ENCODE measurements at regions not wholly inside any gene's neighbourhood (a gene's known extent, or its start where the extent isn't known, plus 50 kb on each side); places are given as distances from the start of the nearest gene placed in this dataset.
"Not testable (repeated sequence)": the region's sequence is repeated elsewhere in the genome, so short reads cannot be mapped to it uniquely, and the experiment has no call there.

DNA sequence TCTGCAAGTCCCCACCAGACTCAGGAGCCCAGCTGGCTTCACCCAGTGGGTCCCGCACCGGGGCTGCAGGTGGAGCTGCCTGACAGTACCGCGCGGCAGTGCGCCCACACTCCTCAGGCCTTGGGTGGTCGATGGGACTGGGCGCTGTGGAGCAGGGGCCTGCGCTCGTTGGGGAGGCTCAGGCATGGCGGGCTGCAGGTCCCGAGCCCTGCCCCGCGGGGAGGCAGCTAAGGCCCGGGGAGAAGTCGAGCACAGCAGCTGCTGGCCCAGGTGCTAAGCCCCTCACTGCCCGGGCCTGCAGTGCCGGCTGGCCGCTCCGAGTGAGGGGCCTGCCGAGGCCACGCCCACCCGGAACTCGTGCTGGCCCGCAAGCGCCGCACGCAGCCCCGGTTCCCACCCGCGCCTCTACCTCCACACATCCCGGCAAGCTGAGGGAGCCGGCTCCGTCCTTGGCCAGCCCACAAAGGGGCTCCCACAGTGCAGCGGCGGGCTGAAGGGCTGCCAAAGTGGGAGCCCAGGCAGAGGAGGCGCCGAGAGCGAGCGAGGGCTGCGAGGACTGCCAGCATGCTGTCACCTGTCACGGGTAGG, 2021.7 kb upstream of the LRRTM1 start:
- not testable (repeated sequence) for DNase-seq (ENCODE audit: low read depth)

DNA sequence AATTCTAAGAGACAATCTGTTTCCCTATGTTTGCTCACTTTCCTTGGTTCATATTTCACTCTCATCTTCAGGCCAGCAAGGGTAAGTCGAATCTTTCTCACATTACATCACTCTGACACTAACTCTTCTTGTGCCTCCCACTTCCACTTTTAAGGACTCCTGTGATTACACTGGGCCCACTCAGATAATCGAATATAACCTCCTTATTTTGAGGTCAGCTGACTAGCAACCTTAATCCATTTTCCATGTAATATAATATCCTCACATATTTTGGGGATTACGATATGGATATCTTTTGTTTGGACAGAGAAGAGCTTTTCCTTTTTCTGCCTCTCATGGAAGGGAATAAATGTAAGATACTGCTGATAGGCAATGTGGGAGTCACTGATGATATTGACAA, 2015.7 kb upstream of the LRRTM1 start:
- DNase-seq (ENCODE audit: low read depth) = no peak

DNA sequence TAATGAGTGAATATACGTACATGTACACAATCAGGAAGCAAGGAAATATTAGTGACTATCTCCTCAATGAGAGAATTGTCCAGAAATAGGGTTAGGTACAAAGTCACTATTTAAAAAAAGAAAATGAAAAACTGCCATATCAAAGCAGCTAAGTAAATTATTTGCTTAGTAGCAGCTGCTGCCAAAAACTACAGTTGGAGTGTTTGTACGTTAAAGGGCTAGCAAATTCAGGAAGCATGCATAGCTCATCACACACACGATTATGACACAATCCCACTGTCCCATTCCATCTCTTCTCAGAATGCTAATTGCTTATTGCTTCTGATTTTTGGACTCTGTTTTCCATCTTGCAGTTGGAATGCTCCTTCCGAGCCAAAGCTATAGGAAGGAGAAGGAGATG, 2012.5 kb upstream of the LRRTM1 start:
- no peak for DNase-seq (ENCODE audit: low read depth)

DNA sequence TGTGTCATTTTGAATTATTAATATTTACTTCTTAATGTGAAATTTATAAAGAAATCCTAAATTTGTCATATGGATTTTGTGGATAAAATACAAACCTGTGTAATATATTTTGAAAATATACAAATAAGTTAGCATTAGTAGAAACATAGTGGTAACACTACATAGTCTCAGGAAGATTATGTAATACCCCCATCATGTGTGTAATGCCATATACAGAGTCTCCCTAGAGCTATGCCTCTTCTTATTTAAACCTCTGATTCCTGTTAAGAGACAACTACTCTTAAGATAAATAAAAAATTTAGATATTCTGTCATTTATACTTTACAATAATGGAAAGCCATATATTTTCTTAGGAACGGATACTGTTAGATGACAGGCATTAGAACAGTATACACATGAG, 2012.0 kb upstream of the LRRTM1 start:
- no peak for DNase-seq (ENCODE audit: low read depth)

DNA sequence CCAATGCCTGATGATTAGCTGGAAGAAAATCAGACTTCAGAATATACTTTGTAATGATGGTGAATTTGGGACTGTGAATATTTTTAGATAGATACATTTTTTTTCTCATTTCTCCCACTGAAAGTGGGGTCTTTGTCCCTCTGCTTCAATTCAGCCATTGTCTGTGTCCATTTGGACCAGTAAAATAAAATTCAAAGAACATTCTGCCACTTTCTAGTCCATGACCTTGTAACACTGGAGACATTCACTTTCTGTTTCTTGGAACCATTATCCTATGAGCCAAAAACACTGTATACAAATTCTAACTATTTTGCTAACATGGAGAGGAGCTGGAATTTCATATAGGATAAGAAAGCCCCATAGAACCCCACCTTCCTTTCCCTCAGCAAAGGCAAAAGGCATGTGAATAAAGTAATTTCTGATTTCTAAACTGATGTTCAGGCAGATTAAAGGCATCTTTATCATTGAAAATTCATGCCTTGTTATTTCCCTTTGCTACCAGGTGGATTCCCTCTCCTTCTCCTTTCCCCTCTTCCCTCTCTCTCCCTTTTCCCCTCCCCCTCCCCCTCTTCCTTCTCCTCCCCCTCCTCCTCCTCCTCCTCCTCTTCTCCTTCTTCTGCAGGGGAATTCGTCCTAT, 2010.4 kb upstream of the LRRTM1 start:
- DNase-seq (ENCODE audit: low read depth) = no peak

DNA sequence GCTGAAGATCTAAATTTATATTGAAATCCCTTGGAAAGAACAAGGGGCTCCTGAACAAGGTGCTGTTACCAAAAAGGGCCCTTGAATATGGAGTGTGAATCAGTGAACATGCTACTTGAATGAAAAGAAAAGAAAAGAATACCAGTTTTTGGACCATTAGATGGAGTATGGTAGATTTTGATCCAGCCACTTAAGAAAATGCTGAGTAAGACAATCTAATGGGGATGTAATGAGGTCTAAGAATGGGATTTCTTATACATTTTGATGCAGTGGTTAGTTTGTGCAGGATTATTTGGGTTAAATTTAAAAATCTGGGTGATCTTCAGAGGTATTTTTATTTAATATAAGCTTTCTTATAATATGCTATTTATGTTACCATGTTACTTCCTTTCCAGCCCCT, 2003.0 kb upstream of the LRRTM1 start:
- no peak for DNase-seq (ENCODE audit: low read depth)

DNA sequence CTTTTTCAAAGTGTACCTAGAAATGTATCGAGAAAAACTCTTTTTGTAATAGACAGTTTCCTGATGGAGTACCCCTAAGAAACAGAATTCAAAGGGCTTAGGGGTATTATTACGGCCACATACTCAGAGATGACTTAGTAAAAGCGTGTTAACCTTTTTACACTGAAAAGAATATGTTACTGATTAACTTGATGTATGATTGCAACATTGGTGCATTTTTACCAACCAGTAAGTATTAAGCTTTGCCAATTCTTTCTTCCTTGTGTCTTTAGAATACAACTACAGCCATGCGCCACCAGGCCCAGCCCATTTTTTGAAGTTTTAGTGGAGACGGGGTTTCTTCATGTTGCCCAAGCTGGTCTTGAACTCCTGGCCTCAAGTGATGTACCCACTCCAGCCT, 1997.0 kb upstream of the LRRTM1 start:
- no peak for DNase-seq (ENCODE audit: low read depth)

DNA sequence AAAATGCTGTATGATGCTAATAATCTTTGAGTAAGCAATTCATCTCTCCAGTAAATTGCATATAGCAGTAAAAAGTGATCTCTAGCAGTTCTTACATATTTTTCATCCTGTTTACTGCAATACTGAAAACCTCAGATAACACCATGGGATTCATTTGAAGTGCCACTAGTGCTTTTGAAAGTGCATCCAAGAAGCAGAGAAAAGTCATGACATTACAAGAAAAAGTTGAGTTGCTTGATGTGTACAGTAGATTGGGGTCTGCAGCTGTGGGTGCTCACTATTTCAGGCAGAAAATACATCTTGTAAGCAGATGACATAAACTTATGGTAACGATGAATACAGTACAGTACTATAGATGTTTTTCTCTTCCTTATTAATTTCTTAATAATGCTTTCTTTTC, 1984.9 kb upstream of the LRRTM1 start:
- DNase-seq (ENCODE audit: low read depth) = no peak

DNA sequence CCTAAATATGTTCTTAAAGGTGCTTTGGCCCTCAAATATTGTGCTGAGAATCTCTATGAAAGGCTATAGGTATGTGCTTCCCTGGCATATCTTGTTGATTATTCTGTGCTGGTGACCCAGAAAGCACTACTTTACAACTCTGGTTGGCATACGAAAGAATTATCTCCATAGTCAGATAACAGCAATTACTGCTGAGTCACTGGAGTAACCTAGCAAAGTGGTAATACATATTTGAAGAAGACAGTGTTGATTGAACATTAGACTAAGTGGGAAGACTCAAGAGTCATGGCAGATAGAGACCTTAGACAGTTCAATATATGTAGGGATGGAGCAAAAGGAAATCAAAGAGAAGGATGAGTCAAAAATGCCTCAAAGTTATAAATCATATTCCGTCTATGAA, 1978.5 kb upstream of the LRRTM1 start:
- no peak for DNase-seq (ENCODE audit: low read depth)

DNA sequence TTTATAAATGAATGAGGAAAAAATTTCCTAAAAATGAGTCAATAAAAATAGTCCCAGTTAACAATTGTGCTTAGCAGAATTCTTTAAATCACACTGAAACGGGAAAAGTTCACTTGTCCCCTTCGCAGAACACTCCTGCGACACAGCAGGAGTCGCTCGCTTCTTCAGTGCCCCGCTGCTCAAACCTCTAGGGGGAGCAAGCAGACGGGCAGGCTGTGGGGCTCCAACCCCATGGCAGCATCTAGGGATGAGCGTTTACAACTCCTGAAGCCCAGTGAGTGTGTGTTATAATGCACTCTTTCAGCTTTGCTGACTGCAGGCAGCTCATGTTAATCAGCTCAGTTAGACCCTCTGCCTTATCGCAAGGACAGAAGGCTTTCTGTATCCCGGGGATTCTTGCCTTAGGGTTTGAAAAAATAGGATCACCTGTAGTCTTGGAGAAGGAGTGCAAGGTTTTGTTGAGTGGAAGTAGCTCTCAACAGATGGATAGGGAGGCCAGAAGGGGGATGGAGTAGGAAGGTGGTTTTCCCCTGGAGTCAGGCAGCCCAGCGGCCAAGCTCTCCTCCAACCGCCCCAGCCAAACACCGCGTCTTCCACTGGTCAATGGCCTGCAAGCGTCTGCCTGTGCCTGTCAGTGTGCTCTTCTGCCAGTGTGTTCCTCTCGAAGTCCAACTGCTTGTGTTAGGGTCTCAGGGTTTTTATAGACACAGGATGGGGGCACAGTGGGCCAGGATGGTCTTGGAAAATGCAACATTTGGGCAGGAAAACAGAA, 1977.7 kb upstream of the LRRTM1 start:
- no peak for DNase-seq (ENCODE audit: low read depth)

DNA sequence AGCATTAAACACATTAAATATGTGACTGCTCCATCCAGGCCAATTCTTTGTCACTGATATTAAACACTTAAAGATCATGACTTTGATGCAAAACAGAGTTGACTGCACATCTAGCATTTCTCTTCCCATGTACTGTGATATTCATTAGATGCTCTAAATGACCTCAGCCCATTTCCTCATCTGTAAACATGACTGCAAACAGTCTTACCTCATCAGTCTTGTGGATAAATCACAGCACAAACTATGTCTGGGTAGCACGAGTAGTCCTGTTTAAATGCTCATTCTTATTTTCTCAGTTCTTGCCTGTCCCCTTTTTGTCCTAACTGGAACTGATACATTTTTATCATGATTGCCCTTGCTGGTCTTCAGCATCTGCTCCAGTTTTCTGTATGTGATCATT, 1974.8 kb upstream of the LRRTM1 start:
- no peak for DNase-seq (ENCODE audit: low read depth)

DNA sequence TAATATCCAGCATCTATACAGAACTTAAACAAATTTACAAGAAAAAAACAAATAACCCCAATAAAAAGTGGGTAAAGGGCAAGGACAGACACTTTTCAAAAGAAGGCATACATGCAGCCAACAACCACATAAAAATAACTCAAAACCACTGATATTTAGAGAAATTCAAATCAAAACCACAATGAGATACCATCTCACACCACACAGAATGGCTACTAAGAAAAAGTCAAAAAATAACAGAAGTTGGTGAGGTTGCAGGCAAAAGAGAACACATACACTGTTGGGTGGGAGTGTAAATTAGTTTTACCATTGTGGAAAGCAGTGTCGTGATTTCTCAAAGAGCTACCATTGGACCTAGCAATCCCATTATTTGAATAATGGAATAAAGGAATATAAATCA, 1973.9 kb upstream of the LRRTM1 start:
- DNase-seq (ENCODE audit: low read depth) = no peak

DNA sequence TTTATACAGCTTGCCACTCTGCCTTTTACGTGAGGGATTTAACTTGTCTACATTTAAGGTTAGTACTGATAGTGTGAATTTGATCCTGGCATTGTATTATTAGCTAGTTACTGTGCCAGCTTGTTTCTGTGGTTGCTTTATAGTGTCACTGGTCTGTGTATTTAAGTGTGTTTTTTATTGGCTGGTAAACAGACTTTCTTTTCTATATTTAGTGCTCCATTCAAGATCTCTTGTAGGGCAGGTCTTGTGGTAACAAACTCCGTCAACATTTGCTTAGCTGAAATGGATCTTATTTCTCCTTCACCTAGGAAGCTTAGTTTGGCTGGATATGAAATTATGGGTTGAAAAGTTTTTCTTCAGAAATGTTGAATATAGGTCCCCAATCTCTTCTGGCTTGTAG, 1971.0 kb upstream of the LRRTM1 start:
- DNase-seq (ENCODE audit: low read depth) = no peak

DNA sequence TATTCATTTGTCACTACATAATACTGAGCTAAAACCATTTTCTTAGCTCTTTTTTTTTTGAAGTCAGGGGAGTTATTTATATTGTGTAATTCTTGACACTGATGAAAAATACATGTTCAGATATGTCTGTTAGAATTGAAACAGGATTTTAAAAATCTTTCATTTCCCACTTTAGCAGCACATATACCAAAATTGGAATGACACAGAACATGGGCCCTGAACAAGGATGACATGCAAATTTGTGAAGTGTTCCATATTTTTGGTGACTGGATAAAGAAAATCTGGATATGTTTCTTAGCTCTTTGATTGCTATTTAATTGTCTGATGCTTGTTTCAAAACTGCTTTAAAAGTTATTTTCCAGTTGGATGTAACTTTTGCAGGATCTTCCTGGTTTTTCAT, 1963.9 kb upstream of the LRRTM1 start:
- no peak for DNase-seq (ENCODE audit: low read depth)

DNA sequence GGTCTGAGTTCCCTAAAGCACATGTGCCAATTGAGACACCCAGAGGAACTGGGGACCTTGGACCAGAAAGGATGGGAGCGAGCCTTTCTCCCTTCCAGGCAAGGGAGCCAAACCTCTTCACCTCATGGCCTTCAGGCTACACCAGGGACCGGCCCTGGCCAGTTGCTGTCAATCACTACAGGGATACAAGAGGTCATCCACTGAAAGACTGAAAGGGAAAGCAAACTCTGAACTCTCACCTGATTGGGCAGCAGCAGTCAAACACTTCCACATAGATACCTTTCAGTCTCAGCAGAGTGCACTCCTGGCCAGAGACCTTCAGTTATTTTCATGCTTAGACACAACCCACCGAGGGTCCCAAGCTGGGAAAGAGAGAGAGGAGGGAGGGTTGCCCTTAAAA, 1956.0 kb upstream of the LRRTM1 start:
- no peak for DNase-seq (ENCODE audit: low read depth)

DNA sequence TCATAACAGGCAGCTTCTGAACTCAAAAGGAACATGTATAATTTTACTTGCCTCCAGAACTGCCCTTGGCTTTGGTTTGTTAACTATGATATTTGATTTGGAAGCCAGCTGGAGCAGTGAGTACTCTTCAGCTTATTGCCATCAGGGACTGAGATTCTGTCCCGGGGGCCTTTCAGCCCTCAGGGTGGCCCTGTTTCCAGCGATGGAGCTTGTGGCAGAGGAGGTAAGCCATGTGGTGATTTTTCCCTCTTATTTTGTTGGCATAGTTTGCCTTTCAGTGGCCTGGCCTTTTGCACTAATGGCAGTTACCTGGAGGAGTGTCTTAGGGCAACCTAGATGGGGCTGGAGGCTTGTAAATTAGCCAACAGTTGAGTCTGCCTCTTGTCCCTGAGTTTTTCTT, 1955.0 kb upstream of the LRRTM1 start:
- DNase-seq (ENCODE audit: low read depth) = no peak

DNA sequence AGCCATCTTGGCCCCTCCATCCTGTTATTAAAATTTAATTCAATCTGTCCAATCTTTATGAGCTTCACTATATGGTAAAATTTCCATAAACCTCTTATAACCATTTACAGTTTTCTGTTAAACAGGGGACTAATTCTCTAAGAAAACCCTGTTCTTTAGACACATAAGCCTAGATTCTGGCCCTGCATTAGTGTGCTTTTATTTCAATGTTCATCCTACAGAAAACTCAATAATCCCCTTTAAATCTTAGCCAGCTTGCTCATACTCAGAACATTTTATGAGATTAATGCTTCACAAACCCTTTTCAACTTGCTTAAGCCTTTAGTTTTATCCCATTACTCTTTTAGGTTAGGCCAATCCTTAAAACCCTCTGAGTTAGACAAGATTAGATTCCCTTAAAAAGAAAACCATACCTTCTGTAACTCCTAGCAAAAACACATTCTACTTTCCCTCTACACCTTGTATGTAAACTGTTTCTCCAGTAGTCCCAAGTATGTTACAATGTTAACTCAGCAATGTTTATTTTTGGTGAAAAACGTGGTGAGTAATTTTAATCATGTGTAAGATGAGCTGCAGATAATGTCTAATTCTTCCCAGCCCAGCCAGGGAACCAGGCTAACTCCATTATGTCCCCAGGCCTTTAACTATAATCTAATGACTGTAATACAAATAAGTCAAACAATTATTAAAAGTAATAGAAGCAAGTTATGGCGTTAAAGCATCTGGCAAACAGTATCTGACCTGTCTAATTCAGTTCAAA, 1953.4 kb upstream of the LRRTM1 start:
- DNase-seq (ENCODE audit: low read depth) = no peak

DNA sequence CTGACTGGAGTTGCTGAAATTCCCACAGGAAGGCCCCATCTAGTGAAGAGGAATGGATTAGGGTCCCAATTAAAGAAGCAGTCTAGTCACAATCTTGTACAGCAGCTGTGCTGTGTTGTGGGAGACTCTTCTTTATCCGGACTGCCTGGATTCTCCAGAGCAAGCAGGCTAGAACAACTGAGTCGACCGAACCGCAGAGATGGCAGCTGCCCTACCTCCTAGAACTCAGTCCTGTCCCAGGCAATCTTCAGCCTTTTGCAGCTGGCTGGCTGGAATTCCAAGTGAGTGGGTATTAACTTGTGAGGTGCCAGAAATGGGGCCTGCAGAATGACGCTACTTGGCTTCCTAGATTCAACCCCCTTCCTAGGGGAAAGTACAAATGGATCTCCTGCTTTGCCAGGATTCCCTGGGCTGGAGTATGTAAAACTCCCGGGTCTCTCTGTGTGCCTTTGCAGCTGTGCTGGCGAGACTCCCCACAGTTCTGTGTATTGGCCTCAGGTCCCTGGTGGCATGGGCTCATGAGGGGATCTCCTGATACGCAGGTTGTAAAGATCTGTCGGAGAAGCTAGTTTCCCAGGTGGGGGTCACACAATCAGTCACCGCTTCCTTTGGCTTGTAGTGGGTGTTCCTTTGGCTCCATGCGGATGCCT, 1952.6 kb upstream of the LRRTM1 start:
- DNase-seq (ENCODE audit: low read depth) = no peak

DNA sequence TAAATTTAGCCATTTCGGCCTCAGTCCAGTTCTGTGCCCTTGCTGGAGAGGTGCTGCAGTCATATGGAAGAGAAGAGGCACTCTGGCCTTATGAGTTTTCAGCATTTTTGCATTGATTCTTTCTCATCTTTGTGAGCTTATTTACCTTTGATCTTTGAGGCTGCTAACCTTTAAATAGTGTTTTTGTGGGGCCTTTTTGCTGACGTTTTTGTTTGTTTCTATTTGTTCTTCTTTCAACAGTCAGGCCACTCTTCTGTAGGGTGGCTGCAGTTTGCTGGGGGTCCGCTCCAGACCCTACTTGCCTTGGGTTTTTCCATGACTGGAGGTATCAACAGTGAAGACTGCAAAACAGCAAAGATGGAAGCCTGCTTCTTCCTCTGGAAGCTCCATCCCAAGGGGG, 1951.7 kb upstream of the LRRTM1 start:
- DNase-seq (ENCODE audit: low read depth) = no peak

DNA sequence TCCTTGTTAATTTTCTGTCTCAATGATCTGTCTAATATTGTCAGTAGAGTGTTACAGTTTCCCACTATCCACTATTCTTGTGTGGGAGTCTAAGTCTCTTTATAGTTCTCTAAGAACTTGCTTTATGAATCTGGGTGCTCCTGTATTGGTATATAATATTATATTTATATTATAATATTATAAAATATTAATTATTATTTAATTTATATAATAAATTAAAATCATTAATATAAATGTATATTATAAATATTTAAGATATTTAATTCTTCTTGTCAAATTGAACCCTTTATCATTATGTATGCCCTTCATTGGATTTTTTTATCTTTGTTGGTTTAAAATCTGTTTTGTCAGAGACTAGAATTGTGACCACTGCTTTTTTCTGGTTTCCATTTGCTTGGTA, 1950.2 kb upstream of the LRRTM1 start:
- no peak for DNase-seq (ENCODE audit: low read depth)

DNA sequence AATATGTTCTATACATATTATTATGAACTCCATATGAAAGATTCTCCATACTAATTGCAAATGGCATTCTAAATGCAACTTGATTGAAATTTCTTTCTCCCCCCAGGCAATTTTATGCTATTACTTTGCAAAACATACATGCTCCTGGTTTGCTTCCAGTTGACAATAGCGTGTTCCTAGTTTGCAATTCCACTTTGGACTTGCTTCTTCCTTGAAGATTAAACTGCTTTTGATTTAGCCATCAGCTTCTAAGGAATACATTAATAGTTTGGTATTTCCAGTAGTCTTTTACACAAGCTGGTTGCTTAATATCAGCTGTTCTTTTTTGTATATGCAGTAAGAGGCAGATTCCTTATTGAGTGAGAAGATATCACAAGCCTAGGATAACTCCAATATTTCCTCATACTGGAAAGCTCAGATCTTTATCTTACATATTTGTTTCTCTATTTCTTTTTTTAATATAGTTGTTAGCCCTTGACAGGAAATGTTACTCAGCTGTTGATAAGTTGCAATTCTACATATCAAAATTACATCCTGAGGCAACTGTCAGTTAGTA, 1941.7 kb upstream of the LRRTM1 start:
- DNase-seq (ENCODE audit: low read depth) = no peak

DNA sequence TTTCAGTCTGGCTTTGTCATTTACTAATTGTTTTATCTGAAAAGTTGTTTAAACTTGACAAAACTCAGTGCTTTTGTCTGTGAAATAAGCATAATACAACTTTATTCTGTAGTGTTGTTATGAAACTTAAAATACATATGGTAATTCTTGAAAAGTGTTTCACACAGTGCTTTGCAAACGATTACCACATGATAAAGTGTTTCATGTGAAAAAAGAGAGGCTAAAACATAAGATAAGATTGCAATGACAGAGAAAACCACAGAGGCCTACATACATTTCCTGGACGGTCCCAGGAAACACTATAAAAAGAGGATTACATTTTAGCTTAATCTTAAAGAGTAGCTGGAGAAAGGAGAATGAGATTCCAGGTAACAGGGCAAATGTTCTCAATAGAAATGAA, 1934.6 kb upstream of the LRRTM1 start:
- DNase-seq (ENCODE audit: low read depth) = no peak

Data from T follicular helper cell (primary cell).